H1 (cell line): ENCODE measurements at regions not wholly inside any gene's neighbourhood (a gene's known extent, or its start where the extent isn't known, plus 50 kb on each side); places are given as distances from the start of the nearest gene placed in this dataset.

Experiments
- CTCF ChIA-PET: fragments of 300-600 bp; sonication (Branson Sonifier 250); formaldehyde crosslinking; loops from one replicate; lab custom pipeline; 2021; ENCODE audit not compliant: partially characterized antibody; lab: Charles Lee
- POLR2A ChIA-PET: fragments of 300-600 bp; sonication (Branson Sonifier 250); formaldehyde crosslinking; loops from one replicate; lab custom pipeline; 2021; ENCODE audit warnings: inconsistent platforms; ENCODE audit not compliant: partially characterized antibody; lab: Charles Lee
- DNase-seq, 2 experiments: peaks; one replicate each; pipeline versions ENCODE4 v3.0.0 to v3.0.0-alpha.2; 2010 to 2022; ENCODE audit warnings: low spot score in 2 of 2, low read depth in 1 of 2, mixed read lengths in 1 of 2
- FAIRE-seq: peaks from 2 replicates; lab custom pipeline; 2011; peaks lifted over from hg19 to GRCh38; lab: Jason Lieb, UNC
- H2AFZ ChIP-seq: 2 replicates; pipeline ENCODE4 v1.8.1; 2012; ENCODE audit warnings: low read length, inconsistent platforms
- H2AK5ac ChIP-seq: 2 replicates; pipeline ENCODE4 v1.6.1; 2013; ENCODE audit warnings: low read depth, low read length
- H2BK120ac ChIP-seq: replicated peaks from 2 replicates; pipeline ENCODE3; 2013; ENCODE audit warnings: low read depth, low read length, inconsistent platforms
- H2BK12ac ChIP-seq: 2 replicates; pipeline ENCODE4 v1.6.1; 2013; ENCODE audit warnings: low read depth, low read length
- H2BK15ac ChIP-seq: 2 replicates; pipeline ENCODE4 v1.6.1; 2013; ENCODE audit warnings: low read length
- H2BK20ac ChIP-seq: 2 replicates; pipeline ENCODE4 v1.6.1; 2013; ENCODE audit warnings: low read length
- H2BK5ac ChIP-seq: 2 replicates; pipeline ENCODE4 v1.6.1; 2013; ENCODE audit warnings: low read depth, low read length
- H3K14ac ChIP-seq: 2 replicates; pipeline ENCODE4 v1.6.1; 2013; ENCODE audit warnings: inconsistent platforms; ENCODE audit not compliant: insufficient read length
- H3K18ac ChIP-seq: 2 replicates; pipeline ENCODE4 v1.6.1; 2013; ENCODE audit warnings: low read length; ENCODE audit errors: extremely low read depth
- H3K23ac ChIP-seq: 2 replicates; pipeline ENCODE4 v1.6.1; 2013; ENCODE audit warnings: inconsistent platforms; ENCODE audit not compliant: insufficient read length
- H3K23me2 ChIP-seq: 2 replicates; pipeline ENCODE4 v1.6.1; 2013; ENCODE audit warnings: low read depth, low read length
- H3K27ac ChIP-seq: 2 replicates; pipeline ENCODE4 v1.6.1; 2011; ENCODE audit warnings: low read depth, low read length, inconsistent platforms
- H3K27me3 ChIP-seq, 4 experiments: replicated peaks in 1 of 4; 1 replicate in 1 of 4; 2 replicates in 3 of 4; pipeline versions ENCODE4 v1.6.1 to v1.8.1; 2011 to 2013; ENCODE audit warnings: low read length in 3 of 4, mild to moderate bottlenecking in 3 of 4, inconsistent platforms in 2 of 4, mixed read lengths in 2 of 4, moderate library complexity in 1 of 4; ENCODE audit not compliant: control insufficient read depth in 3 of 4, insufficient read depth in 3 of 4; ENCODE audit errors: extremely low read depth in 1 of 4
- H3K36me3 ChIP-seq, 4 experiments: 2 replicates each; pipeline versions ENCODE4 v1.6.1 to v1.8.1; 2011 to 2013; ENCODE audit warnings: mild to moderate bottlenecking in 4 of 4, low read length in 3 of 4, moderate library complexity in 2 of 4, control low read depth in 1 of 4, inconsistent platforms in 1 of 4; ENCODE audit not compliant: insufficient read depth in 4 of 4, control insufficient read depth in 2 of 4
- H3K4ac ChIP-seq: replicated peaks from 2 replicates; pipeline ENCODE3; 2013; ENCODE audit warnings: low read length, low read depth, mixed read lengths, inconsistent platforms; ENCODE audit not compliant: insufficient read length
- H3K4me1 ChIP-seq, 4 experiments: replicated peaks in 1 of 4; 1 replicate in 1 of 4; 2 replicates in 3 of 4; pipeline versions ENCODE4 v1.6.1 to v1.8.1; 2011 to 2013; ENCODE audit warnings: low read length in 3 of 4, inconsistent platforms in 2 of 4, mixed read lengths in 1 of 4; ENCODE audit not compliant: insufficient read depth in 4 of 4, control insufficient read depth in 3 of 4
- H3K4me2 ChIP-seq, 2 experiments: 2 replicates each; pipeline versions ENCODE4 v1.6.1 to v1.8.1; 2011 to 2013; ENCODE audit warnings: low read depth in 2 of 2, low read length in 2 of 2, control low read depth in 1 of 2, inconsistent platforms in 1 of 2, mild to moderate bottlenecking in 1 of 2; ENCODE audit not compliant: insufficient read depth in 1 of 2
- H3K4me3 ChIP-seq, 4 experiments: fragments of 200-600, 300-600 bp in 1 of 4; sonication (generic), shearing (Covaris generic), sonication (Bioruptor Twin) in 1 of 4; 2 replicates each; pipeline versions ENCODE4 v1.5.1 to v1.8.1; 2011 to 2016; ENCODE audit warnings: low read length in 4 of 4, low read depth in 3 of 4, control low read depth in 2 of 4, inconsistent platforms in 2 of 4, mild to moderate bottlenecking in 2 of 4, mixed read lengths in 1 of 4, moderate library complexity in 1 of 4; ENCODE audit not compliant: insufficient read depth in 2 of 4; ENCODE audit errors: extremely low read depth in 1 of 4
- H3K56ac ChIP-seq: replicated peaks from 2 replicates; pipeline ENCODE3; 2013; ENCODE audit warnings: low read depth, mild to moderate bottlenecking, mixed read lengths, low read length, inconsistent platforms; ENCODE audit not compliant: insufficient read length
- H3K79me1 ChIP-seq: 2 replicates; pipeline ENCODE4 v1.6.1; 2013; ENCODE audit warnings: low read depth, low read length, control low read depth
- H3K79me2 ChIP-seq, 2 experiments: 2 replicates each; pipeline versions ENCODE4 v1.6.1 to v1.8.1; 2012 to 2013; ENCODE audit warnings: low read length in 2 of 2, mild to moderate bottlenecking in 2 of 2, inconsistent platforms in 1 of 2; ENCODE audit not compliant: insufficient read depth in 2 of 2, control insufficient read depth in 1 of 2
- H3K9ac ChIP-seq, 4 experiments: replicated peaks in 1 of 4; 1 replicate in 1 of 4; 2 replicates in 3 of 4; pipeline versions ENCODE4 v1.6.1 to v1.8.1; 2011 to 2013; ENCODE audit warnings: low read depth in 3 of 4, low read length in 3 of 4, control low read depth in 2 of 4, mild to moderate bottlenecking in 2 of 4, moderate library complexity in 2 of 4, inconsistent platforms in 1 of 4; ENCODE audit errors: extremely low read depth in 1 of 4
- H3K9me3 ChIP-seq, 2 experiments: 2 replicates each; pipeline versions ENCODE4 v1.6.1 to v1.8.1; 2012 to 2013; ENCODE audit warnings: mild to moderate bottlenecking in 2 of 2, moderate library complexity in 2 of 2, control low read depth in 1 of 2, inconsistent platforms in 1 of 2, low read depth in 1 of 2, low read length in 1 of 2, mixed read lengths in 1 of 2; ENCODE audit not compliant: insufficient read depth in 2 of 2
- H4K20me1 ChIP-seq, 2 experiments: replicated peaks in 1 of 2; 2 replicates each; pipeline versions ENCODE3 to v1.8.1; 2011 to 2013; ENCODE audit warnings: inconsistent platforms in 2 of 2, low read length in 2 of 2, mild to moderate bottlenecking in 1 of 2; ENCODE audit not compliant: insufficient read depth in 2 of 2, control insufficient read depth in 1 of 2
- H4K5ac ChIP-seq: 2 replicates; pipeline ENCODE4 v1.6.1; 2013; ENCODE audit warnings: low read length, low read depth, mixed read lengths, inconsistent platforms; ENCODE audit not compliant: insufficient read length
- H4K8ac ChIP-seq: 2 replicates; pipeline ENCODE4 v1.8.0; 2013; ENCODE audit warnings: mild to moderate bottlenecking, moderate library complexity, low read length, inconsistent platforms; ENCODE audit not compliant: insufficient read depth; ENCODE audit errors: extremely low read depth
- H4K91ac ChIP-seq: replicated peaks from 2 replicates; pipeline ENCODE3; 2013; ENCODE audit warnings: low read length, mixed read lengths, inconsistent platforms; ENCODE audit not compliant: insufficient read length
- ATF2 ChIP-seq: IDR thresholded peaks from 2 replicates; pipeline ENCODE4 v1.6.1; 2012; ENCODE audit warnings: low read length, inconsistent platforms
- ATF3 ChIP-seq: IDR thresholded peaks from 2 replicates; pipeline ENCODE4 v1.6.1; 2011; ENCODE audit warnings: low read depth, mild to moderate bottlenecking, low read length; ENCODE audit not compliant: insufficient read depth
- CREB1 ChIP-seq: IDR thresholded peaks from 2 replicates; pipeline ENCODE4 v1.6.1; 2012; ENCODE audit warnings: inconsistent platforms
- CTCF ChIP-seq, 3 experiments: IDR thresholded peaks; 1 replicate in 2 of 3; 2 replicates in 1 of 3; pipeline versions ENCODE4 v1.5.1 to v1.6.1; 2011; ENCODE audit warnings: low read length in 3 of 3, mild to moderate bottlenecking in 3 of 3, inconsistent platforms in 2 of 3, low read depth in 1 of 3, moderate library complexity in 1 of 3; ENCODE audit not compliant: insufficient read depth in 1 of 3; ENCODE audit errors: control extremely low read depth in 1 of 3
- GTF2F1 ChIP-seq: IDR thresholded peaks from 2 replicates; pipeline ENCODE4 v1.6.1; 2012; ENCODE audit warnings: low read depth, low read length, improper control_type of control experiment, borderline replicate concordance
- JUN ChIP-seq: IDR thresholded peaks from 2 replicates; pipeline ENCODE4 v1.6.1; 2011; ENCODE audit warnings: low read depth, mild to moderate bottlenecking, improper control_type of control experiment, low read length
- SIN3A ChIP-seq, 2 experiments: IDR thresholded peaks in 1 of 2; conservative IDR thresholded peaks in 1 of 2; 2 replicates each; pipeline ENCODE4 v1.6.1; 2011 to 2012; ENCODE audit warnings: low read length in 2 of 2, improper control_type of control experiment in 1 of 2, low read depth in 1 of 2, mild to moderate bottlenecking in 1 of 2
- TAF1 ChIP-seq: IDR thresholded peaks from 2 replicates; pipeline ENCODE4 v1.6.1; 2011; ENCODE audit warnings: mild to moderate bottlenecking, low read depth, low read length
- TEAD4 ChIP-seq: IDR thresholded peaks from 2 replicates; pipeline ENCODE4 v1.6.1; 2012; ENCODE audit warnings: low read depth, low read length, inconsistent platforms, mixed read lengths
- WGBS, 2 experiments: shearing (Covaris generic) in 1 of 2; methylation state at CpG; one replicate each; pipeline versions ENCODE4 v1.1.6 to v1.1.7; 2013 to 2015; ENCODE audit warnings: low lambda C conversion rate in 2 of 2, mixed read lengths in 2 of 2, inconsistent platforms in 1 of 2, low coverage in 1 of 2, missing lambda C conversion rate in 1 of 2; ENCODE audit not compliant: insufficient replicate concordance in 2 of 2, insufficient coverage in 1 of 2, insufficient read length in 1 of 2; ENCODE audit errors: extremely low coverage in 1 of 2, missing lambda C conversion rate in 1 of 2; 5-methylcytosine and 5-hydroxymethylcytosine counted together

- POLR2A ChIA-PET, result no interaction called here
- H4K91ac ChIP-seq, result no peak overlapping the region
- H3K14ac ChIP-seq, result no peak overlapping the region
- H3K18ac ChIP-seq, result no peak overlapping the region
- no peak overlapping the region for H3K56ac ChIP-seq
- TF ChIP-seq CTCF (IDR thresholded peaks at IDR 0.05; ENCODE audit: control extremely low read depth in 1 of 3, insufficient read depth in 1 of 3, low read depth in 1 of 3, low read length in 3 of 3), result no peak
- TF ChIP-seq CREB1, result no peak
- no peak for TF ChIP-seq GTF2F1
- no peak for TF ChIP-seq ATF2
- TF ChIP-seq JUN, result no peak
- no peak for TF ChIP-seq SIN3A (conservative IDR thresholded peaks at IDR 0.05 in 1 of 2, IDR thresholded peaks at IDR 0.05 in 1 of 2; ENCODE audit: low read depth in 1 of 2, low read length in 2 of 2)
- no peak for TF ChIP-seq TEAD4
- TF ChIP-seq ATF3, result no peak
- TF ChIP-seq TAF1, result no peak
- no peak overlapping the region for H3K27ac ChIP-seq
- H2BK120ac ChIP-seq, result no peak overlapping the region
- no peak overlapping the region for H3K23ac ChIP-seq
- no peak overlapping the region for H4K5ac ChIP-seq
- no peaks in the 10 kb centered on the region for H3K27me3 ChIP-seq
- CTCF ChIA-PET, result no interaction called here
- H2BK20ac ChIP-seq, result no peak overlapping the region
- no peak overlapping the region for H2AK5ac ChIP-seq
- H3K9ac ChIP-seq, result no peak overlapping the region
- H3K23me2 ChIP-seq, result no peaks in the 10 kb centered on the region
- no peaks in the 10 kb centered on the region for H3K79me1 ChIP-seq
- no peak for DNase-seq
- H4K20me1 ChIP-seq, result no peaks in the 10 kb centered on the region
- no peaks in the 10 kb centered on the region for H3K36me3 ChIP-seq
- 95% methylated on average over 1 of the region's 1 CpG; no CpG with 5 or more reads in 1 of the 2 experiments for WGBS, 2 experiments
- no peak overlapping the region for H2BK12ac ChIP-seq
- no peak overlapping the region for H2BK5ac ChIP-seq
- no peak overlapping the region for H3K4me3 ChIP-seq
- FAIRE-seq, result no peak
- no peak overlapping the region for H4K8ac ChIP-seq
- no peak overlapping the region for H2BK15ac ChIP-seq
- no peak overlapping the region for H3K4me2 ChIP-seq
- H3K4ac ChIP-seq, result no peak overlapping the region
- H3K9me3 ChIP-seq, result no peaks in the 10 kb centered on the region
- H3K79me2 ChIP-seq, result no peaks in the 10 kb centered on the region
- H3K4me1 ChIP-seq, result no peaks in the 10 kb centered on the region
- H2AFZ ChIP-seq, result no peak overlapping the region
Observed at GRCh38 chr2:184517402-184517801, 80.9 kb upstream of the ZNF804A start.
